ENCODE measurements at regions not wholly inside any gene's neighbourhood (a gene's known extent, or its start where the extent isn't known, plus 50 kb on each side); places are given as distances from the start of the nearest gene placed in this dataset.

DNA sequence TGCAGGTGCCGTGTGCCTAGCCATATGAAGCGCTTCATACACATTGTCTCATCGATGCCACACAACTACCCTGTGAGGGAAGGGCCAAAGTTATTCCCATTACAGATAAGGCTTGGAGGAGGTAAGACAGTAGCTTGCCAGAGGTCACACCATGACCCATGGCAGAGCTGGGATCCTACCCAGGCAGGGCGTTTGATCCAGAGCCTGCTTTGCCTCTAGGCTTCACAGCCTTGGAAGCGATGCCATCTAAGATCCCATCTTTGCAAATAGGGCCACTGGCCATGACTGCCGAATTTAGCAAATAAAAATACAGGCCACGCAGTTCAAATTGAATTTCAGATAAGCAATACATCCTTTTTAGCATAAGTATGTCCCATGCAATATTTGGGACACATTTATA is 358.2 kb downstream of the BCOR start:
- no peak for DNase-seq (ENCODE audit: low read depth)

DNA sequence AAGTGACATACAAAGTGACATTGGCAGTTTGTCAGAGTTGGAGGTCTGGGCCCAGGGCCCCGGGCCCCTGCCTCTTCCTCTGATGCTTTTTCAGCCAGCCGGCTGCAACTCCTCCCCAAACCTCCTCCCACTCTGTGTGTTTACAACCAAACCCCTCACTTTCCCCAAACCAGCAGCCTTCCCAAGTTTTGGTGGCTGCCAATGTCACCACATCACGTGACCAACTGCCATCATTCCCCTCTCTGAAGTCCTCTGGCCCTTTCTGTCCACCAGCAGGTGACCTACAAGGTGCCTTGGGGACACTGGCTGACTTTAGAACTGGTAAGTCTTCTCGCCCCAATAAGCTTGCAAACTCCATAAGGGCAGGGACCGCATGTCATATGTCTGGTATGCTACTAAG is 357.7 kb downstream of the BCOR start:
- no peak for DNase-seq (ENCODE audit: low read depth)

DNA sequence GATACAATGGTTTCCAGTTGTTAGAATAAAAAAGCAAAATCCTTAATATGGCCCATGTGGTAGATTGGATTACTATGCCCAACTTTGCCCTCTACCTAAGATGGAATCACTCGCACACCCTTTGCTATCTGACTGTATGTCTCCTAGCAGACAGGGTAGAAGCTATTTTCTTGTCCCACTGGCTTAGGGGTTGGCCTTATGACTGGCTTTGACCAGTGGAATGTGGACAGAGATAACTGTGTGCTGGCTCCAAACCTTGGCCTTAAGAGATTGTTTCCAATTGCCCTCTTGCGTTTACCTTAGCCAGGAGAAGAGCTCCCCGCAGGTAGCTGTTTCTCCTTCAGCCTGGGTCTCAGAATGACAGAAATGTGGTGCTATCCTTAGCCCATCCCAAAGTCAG is 355.9 kb downstream of the BCOR start:
- DNase-seq (ENCODE audit: low read depth) = no peak

DNA sequence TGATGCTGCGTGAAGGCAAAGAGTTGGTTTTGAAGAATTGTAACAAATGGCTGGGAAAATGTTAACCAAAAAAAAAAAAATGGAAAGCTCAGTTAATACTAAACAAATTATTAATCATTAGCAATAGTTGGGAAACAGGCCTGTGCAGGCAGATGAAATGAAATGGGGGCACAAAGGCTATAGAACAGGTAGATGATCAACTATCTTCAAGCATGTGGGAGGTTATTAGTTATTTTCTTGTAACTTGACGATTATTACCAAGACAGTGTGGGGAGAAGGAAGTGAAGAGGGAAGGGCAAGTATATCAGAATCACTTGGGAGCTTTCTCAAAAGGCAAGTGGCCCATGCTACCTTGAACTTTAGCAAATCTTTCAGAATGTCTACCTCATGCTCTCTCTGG is 351.9 kb downstream of the BCOR start:
- DNase-seq (ENCODE audit: low read depth) = no peak

DNA sequence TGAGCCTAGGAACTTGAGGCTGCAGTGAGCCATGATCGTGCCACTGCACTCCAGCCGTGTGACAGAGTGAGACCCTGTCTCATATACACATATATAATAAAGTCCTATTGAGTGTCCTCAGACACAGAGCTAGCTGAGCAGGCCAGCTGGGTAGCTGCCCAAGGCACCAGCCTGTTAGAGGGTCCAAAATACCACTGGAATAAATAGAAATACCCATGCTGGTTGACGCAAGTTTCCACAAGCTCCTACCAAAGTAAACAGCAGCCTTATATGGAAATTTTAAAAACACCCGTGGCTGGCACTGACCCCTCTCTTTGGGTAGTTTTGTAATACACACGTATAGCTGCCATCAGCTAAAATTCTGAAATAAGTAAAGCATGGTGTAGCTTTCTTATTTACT is 348.6 kb downstream of the BCOR start:
- DNase-seq (ENCODE audit: low read depth) = no peak

DNA sequence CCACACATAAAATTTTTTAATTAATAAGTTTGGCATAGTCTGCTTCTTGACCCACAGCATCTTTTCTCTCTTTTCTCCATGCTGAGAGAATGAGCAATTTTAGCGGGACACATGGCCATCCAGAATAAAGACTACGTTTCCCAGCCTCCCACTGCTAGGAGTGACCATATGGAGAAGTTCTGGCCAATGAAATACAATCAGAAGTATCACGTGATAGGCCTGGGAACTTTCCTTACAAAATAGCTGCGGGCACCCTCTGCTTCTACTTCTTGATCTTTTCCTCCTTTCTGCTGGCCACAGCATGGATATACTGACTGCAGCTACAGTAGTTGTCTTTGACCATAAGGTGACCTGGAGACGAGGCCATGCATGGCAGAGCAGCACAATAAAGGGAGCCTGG is 348.0 kb downstream of the BCOR start:
- no peak for DNase-seq (ENCODE audit: low read depth)

DNA sequence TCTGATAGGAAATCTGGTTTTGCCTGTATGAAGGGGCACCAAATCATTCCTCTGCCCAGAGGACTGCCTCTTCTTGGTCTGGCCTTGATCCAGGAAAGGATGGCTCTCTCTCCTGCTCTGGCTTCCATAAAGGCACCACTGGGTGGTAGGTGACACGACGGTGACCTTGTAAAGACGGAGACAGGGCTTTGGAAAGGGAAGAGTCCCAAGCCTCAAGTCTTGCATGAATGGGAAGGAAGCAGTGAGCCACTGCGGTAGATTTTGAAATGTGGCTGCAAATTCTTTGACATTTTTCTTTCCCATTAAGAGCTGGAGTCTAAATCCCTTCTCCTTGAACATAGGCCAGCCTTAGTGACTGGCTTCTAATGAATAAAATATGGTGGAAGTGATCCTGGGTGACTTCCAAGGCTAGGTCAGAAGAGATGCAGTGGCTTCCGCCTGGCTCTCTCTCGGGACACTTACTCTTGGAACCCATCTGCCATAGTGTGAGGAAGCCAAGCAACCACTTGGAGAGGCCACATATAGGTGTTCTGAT is 347.4 kb downstream of the BCOR start:
- DNase-seq (ENCODE audit: low read depth) = no peak

DNA sequence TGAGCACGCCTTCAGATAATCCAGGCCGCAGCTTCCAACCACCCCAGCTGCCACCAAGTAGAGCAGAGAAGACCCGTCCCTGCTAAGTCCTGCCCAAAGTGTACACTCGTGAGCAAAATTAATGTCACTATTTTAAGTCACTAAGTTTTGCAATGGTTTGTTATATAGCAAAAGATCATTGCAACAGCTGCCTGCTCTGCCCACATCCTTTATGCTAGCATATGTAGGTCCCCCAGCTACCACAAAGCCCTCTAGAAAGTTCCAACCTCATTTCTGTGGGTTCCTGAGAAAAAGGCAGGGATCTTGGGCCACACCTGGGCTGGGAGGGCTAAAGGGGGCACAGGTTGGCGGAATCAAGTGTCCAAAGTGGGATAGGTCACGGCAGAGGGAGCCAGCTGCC is 346.9 kb downstream of the BCOR start:
- no peak for DNase-seq (ENCODE audit: low read depth)

DNA sequence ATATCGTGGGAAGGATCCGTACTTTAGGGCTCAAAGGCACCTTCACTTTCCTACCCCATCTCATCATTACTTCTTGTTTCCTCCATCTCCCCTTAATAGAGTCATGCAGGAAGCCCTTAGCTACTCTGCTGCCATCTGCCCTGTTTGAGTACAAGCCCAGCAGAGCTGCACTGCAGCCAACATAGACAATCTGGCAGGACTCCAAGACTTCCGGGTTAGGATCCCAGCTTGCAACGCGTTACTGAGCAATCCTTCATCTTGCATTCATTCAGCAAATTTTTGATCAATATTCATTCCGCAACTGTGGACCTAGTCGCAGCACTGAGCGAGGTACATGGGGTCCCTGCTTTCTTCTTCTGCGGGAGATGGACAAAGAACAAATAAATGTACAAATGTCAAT is 344.9 kb downstream of the BCOR start:
- no peak for DNase-seq (ENCODE audit: low read depth)

DNA sequence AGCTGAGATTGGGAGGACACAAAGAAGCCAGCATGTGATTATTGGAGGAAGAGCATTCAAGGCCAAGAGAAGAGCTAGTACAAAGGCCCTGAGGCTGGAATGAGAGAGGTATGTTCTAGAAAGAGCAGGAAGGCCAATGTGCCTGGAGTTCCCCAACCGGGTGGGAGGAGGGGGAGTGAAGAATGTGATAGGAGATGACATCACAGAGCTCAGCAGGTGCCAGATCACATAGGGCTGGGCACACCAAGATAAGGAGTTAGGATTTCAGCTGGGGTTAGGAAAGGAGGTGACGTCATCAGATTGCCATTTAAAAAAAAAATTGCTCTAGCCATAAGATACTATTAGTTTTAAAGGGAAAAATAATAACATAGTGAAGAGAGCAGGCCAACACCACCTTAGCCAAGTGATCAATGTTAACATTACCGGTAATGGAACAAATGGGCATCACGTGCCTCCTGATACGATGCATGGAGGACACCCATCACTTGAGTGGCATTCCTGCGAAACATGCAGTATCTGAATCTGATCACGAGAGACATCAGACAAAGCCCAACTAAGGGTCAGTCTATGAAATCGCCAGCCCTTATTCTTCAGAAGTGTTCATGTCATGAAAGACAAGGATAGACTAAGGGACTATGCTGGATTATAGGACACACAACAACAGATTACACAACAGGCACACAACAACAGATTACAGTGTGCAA is 344.3 kb downstream of the BCOR start:
- DNase-seq (ENCODE audit: low read depth) = no peak

DNA sequence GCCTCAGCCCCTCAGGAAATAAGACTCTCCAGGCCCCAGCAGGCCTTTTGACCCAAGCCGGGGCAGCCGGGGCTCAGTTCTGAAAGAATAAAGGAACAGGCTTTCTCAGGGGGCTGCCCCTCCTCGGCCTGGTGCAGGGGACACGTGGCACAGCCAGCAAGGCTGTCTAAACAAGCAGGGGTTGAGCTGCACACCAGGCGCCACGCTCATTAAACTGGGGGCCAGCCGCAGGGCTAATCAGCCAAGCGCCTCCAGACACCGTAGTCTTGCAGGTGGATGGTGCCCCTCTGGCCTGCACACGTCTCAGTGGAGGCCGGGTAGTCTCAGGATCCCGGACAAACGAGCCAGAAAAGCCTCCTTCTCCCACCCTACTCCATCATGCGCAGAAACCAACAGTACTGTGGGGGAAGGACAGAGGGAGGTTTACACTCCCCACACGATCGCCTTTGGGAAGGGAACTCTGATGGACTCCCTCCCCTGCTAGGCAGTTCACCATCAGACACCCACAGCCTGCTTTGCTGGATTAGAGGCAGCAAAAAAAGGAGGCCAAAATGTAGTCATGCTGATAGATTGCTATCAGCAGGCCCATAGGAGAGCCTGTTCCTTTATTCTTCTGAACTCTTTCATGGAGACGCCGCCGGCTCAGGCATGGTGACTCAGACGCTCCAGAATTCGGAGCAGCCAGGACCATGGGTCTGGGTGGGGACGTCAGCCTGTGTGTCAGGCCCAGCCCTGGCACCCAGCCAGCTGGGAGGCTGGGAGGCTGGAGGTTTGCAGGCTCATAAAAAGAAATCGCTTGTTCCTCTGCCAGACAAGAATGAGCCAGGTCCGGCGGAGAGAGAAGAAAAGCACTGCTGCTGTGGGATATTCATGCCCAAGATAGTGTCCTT is 342.4 kb downstream of the BCOR start:
- DNase-seq (ENCODE audit: low read depth) = no peak

DNA sequence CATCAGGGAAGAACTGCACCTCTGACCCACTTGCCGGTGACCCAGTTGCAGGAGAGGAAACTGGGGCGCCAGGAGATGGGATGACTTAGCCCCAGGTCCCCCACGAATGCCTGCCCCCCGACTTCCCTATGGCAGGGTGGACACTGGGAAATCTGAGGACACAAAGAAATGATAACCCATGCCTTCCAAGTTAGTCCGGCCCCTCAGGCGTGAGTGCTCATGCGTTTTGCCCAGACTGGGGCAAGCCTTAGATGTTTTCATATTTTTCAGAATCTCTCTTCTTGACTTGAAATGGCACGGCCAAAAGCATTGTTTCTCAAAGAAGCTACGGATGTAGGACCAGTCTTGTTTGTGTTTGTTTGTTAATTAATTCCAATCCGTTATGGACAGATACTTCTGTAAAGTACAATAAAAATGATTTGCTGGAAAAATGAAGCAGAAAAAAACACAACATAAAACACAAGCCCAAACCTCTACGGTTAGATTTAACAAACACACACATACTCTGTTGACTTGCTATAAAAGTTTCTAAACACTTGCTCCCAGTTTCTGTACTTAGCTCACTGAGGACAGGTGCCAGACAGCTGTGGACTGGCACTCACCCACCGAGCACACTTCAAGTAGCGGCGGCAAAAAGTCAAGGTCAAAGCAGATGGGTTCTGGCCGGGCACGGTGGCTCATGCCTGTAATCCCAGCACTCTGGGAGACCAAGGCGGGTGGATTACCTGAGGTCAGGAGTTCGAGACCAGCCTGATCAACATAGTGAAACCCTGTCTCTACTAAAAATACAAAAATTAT is 341.5 kb downstream of the BCOR start:
- no peak for DNase-seq (ENCODE audit: low read depth)

DNA sequence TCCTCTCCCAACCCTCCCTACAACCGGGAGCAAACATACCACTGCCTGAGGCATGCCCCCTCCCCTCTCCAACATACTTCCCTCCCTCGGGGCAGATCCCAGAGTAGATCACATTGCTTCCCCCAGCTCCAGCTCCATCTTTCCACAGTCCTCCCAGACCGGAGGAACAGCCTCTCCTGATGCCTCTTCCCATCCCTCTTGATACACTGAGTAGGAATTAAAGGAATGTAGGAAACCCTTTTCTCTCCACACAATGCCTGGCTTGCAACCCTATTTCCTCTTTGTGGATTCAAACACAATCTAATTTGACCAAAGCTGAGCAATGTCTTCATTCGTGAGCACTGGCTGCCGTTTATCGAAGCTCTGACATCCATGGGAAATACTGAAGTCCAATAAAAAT is 339.8 kb downstream of the BCOR start:
- DNase-seq (ENCODE audit: low read depth) = no peak

DNA sequence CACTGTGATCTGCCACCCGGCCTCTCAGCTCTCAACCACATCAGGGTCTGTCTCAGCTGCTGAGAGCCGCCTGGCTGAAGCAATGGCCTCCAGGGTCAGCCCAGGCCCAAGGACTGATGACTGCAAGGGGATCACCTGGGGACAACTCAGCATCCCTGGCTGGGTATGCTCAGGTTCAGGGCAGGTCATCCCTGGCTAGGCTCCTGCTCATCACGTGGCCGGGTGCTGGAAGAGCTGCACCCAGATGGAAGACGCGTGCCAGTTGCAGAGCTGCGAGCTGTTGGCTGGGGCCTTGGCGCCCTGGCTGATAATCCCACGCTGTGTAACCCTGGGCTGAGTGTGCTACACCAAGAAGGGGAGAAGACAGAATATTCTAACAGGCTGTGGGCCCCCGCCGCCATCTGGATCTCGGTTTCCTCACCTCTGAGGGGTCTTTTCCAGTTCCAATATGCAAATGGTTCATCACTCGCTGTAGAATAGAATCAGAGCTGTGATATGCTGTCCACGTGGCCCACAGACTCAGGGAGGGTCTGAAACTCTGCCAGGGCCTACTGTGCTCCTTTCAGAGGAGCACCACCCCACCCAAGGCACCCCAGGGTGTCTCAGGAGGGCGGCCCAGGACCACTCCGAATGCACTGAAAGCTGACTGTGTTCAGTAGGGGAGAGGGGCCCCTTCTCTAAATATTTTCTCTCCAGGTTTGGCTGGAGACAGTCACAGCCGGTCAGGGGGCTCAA is 338.8 kb downstream of the BCOR start:
- no peak for DNase-seq (ENCODE audit: low read depth)

DNA sequence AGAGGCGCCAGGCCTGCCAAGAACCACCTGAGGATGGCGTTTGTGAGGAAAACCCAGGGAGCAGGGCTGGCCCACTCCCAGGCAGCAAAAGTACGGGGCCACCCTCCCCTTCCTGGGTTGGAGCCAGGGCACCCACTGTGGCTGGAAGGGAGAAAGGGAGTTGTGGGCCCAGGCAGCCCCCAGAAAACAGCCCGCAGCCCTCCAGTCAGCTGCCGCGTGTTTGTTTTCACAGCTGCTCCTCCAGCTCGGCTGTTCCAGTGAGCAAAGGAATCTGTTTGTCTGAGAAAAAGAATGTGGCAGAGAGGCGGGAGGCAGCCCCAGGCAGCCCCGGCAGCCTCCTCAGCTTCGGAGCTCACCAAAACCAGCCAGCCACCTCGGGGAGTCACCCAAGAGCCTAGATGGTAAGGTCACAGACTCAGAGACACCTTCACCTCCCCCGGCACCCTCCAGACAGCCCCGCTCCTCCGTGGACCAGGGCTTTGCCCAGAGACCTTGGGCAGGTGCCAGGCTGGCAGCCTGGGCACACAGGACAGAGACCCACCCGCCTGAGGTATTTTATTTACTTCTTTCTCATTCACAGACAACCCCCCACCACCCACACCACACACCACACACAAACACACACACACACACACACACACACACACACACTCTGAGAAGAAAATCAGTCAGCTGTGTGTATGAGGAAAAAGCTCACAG is 338.1 kb downstream of the BCOR start:
- no peak for DNase-seq (ENCODE audit: low read depth)

DNA sequence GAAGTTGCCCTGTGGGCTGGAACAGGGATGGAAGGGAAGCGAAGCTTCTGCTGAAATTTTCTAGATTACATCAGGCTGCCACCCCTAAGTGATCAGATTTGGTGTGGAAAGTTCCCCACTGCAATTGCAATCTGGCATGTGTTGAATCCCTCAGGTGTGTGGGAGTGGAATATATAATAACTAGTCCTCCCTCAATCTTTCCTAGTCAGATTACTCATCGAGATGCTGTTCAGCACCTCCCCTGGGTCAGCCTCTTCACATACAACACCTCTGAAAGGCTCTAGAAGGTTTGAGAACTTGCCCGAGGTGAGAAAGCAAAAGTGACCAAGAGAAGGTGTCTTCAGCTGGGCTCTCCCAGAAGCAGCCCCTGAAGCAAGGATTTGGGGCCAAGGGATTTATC is 336.8 kb downstream of the BCOR start:
- no peak for DNase-seq (ENCODE audit: low read depth)

DNA sequence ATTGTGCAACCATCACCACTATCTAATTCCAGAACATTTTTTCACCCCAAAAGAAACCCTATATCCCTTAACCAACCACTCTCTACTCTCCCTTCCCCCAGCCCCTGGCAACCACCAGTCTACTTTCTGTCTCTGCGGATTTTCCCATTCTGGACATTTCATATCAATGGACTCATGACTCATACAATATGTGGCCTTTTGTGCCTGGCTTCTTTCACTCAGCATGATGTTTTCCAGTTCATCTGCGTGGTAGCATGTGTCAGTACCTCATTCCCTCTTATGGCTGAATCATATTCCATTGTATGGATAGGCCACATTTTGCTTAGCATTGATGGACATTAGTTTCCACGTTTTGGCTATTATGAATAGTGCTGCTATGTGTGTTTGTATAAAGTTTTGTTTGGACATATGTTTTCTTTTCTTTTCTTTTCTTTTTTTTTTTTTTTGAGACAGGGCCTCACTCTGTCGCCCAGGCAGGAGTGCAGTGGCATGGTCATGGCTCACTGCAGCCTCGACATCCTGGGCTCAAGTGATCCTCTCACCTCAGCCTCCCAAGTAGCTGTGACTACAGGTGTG is 335.4 kb downstream of the BCOR start:
- no peak for DNase-seq (ENCODE audit: low read depth)

DNA sequence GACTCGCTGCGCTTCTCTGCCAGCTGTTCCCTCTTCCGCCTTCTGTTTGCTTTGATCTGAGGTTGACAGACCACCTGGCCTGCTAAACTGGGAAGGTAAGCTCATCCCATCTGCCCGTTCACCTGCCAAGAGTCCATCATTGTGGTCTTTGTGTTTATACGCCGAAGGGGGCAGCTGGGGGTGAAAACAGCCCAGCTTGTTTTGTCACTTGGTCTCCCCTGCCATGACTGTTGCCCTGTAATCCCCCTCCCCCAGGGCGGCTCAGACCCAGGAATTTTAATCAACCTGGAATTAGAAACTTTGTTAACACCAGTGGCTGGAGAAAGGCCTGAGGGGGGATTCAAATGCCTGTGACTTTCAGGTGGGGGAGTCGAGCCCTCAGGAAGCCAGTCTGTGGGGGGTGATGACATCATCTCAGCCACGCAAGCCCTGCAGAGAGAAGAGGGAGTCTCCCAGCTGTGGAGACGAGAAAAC is 333.3 kb downstream of the BCOR start:
- DNase-seq (ENCODE audit: low read depth) = no peak

DNA sequence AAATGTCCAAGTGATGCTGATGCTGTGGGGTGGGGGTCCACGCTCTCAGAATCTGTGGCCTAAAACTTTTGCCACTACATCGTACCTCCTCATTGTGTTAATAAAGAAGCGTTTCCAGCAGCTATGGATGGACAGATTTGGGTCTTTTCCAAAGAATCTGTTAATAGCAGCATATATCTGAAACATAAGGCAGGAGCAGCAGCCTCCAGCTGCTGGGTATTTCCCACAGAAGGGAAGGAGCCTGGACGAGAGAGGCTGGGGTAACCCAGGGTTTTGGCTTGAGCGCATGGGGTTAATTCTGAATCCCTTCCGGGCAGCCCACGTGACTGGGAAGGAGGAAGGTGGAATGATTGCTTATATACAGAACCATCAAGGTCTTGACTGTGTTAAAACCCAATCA is 332.4 kb downstream of the BCOR start:
- no peak for DNase-seq (ENCODE audit: low read depth)

DNA sequence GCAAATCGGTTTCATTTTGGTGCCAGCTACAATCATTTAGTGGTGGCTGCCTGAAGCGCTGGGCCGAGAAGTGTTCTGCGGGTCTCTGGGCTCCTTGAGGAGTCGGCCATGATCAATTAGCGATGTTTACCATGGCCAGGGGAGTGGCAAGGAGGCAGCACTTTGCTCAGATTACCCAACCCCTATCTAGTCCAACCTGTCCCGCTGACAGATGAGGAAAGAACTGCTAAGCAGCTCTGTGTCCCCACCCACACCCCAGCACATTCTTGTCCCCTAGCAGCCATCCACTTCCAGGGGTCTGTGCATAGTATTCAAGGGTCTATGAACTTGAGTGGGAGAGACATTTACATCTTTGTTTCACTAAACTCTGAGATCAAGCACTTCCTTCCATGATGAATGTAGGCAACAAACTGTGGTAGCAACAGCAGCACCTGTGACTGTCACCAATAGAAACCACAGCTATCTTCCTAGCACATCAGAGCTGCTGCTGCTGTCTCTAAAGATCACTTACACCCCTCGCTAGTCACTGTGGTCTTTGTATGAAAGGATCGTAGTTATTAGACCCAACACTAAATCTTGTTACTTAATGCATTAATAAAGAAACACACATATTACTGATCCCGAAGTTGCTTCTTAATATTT is 331.6 kb downstream of the BCOR start:
- no peak for DNase-seq (ENCODE audit: low read depth)
